HUES6 (cell line): ENCODE measurements at regions not wholly inside any gene's neighbourhood (a gene's known extent, or its start where the extent isn't known, plus 50 kb on each side); places are given as distances from the start of the nearest gene placed in this dataset.
"Not testable (repeated sequence)": the region's sequence is repeated elsewhere in the genome, so short reads cannot be mapped to it uniquely, and the experiment has no call there.

Experiments
- H3K27ac ChIP-seq: 2 replicates; pipeline ENCODE4 v1.7.0; 2013; ENCODE audit warnings: low read depth, mild to moderate bottlenecking, low read length, inconsistent platforms
- H3K27me3 ChIP-seq: 2 replicates; pipeline ENCODE4 v1.6.1; 2013; ENCODE audit warnings: low read length; ENCODE audit not compliant: control insufficient read depth, insufficient read depth
- H3K36me3 ChIP-seq: 2 replicates; pipeline ENCODE4 v1.6.1; 2013; ENCODE audit warnings: low read length; ENCODE audit not compliant: control insufficient read depth, insufficient read depth
- H3K4me1 ChIP-seq: 2 replicates; pipeline ENCODE4 v1.6.1; 2013; ENCODE audit warnings: low read length; ENCODE audit not compliant: control insufficient read depth, insufficient read depth
- H3K4me3 ChIP-seq: 2 replicates; pipeline ENCODE4 v1.5.1; 2013; ENCODE audit warnings: low read depth, low read length
- H3K9ac ChIP-seq: one replicate; pipeline ENCODE4 v1.6.1; 2013; ENCODE audit warnings: mild to moderate bottlenecking, low read length
- H3K9me3 ChIP-seq: 2 replicates; pipeline ENCODE4 v1.6.1; 2013; ENCODE audit warnings: low read depth, low read length; ENCODE audit not compliant: control insufficient read depth, insufficient read depth

DNA sequence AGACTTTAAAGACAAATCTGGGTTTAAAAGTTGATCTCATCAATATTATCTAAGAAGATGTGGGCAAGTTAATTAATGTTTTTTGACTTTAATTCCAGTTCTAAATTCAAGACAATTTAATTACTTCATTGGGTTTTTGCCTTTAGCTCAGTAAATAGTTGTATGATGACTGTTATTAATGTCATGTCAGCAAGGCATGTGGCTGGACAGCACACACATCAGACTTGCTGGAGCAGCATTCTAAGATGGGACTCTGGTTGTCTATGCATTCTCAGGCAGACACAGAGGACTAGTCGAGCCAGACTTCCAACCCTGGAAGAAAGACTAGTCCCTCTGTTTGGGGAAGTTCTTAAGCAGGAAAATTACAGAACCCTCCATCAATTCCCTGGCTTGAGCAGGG lies 180.7 kb upstream of the GK2 start:
- H3K27me3 ChIP-seq: no peaks in the 10 kb centered on the region
- peaks cover 12% of the 10 kb centered on the region; the same call in 1 of the 2 replicates for H3K4me1 ChIP-seq
- no peak overlapping the region for H3K27ac ChIP-seq
- H3K4me3 ChIP-seq: no peak overlapping the region
- H3K9ac ChIP-seq: no peak overlapping the region
- H3K9me3 ChIP-seq: 0 out of 2 replicates have a peak, but pooled peaks cover 8% of the 10 kb centered on the region
- H3K36me3 ChIP-seq: no peaks in the 10 kb centered on the region

DNA sequence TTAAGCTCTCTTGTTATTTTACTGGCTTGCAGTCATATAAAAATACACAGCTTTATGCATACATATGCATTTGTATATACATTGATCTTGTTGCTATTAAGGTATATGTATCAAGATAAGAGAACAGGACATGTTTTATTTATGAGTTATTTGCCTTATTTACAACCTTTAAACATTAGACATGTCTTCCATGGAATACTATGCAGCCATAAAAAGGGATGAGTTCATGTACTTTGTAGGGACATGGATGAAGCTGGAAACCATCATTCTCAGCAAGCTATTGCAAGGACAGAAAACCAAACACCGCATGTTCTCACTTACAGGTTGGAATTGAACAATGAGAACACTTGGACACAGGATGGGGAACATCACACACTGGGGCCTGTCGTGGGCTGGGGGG lies 179.2 kb upstream of the GK2 start:
- not testable (repeated sequence) for H3K9ac ChIP-seq, H3K27me3 ChIP-seq, H3K4me3 ChIP-seq, H3K36me3 ChIP-seq, H3K27ac ChIP-seq, H3K9me3 ChIP-seq
- peaks cover 12% of the 10 kb centered on the region; the same call in 1 of the 2 replicates for H3K4me1 ChIP-seq

- H3K4me3 ChIP-seq: no peak overlapping the region
- H3K27ac ChIP-seq: no peak overlapping the region; the same call in 1 of the 2 replicates
- H3K9me3 ChIP-seq: 0 out of 2 replicates have a peak, but pooled peaks cover 8% of the 10 kb centered on the region
- peaks cover 12% of the 10 kb centered on the region; the same call in 1 of the 2 replicates for H3K4me1 ChIP-seq
- no peaks in the 10 kb centered on the region for H3K36me3 ChIP-seq
- no peaks in the 10 kb centered on the region for H3K27me3 ChIP-seq
- H3K9ac ChIP-seq: no peak overlapping the region
Observed at GRCh38 chr4:79585834-79586233, 177.8 kb upstream of the GK2 start.

DNA sequence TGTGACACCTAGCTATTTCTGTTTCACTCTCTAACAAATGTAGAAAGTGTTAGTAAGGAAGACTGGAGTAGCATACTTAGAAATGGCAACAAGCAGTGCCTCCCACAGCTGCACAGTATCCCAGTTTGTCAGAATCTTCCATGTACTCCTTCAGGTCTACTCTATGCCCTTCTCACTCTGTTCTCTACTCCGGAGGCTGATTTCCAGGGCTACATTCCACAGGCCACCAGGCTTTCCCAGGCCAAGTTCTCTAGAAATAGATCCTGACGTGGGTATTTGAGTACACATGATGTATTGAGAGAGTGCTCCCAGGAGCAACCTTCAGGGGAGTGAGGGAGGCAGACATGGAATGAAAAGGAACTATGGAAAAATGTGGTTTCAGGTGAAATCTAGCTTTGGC lies 177.3 kb upstream of the GK2 start:
- Histone ChIP-seq H3K4me3 (no peak overlapping the region), H3K9ac (no peak overlapping the region), H3K36me3 (no peaks in the 10 kb centered on the region), H3K4me1 (peaks cover 12% of the 10 kb centered on the region; the same call in 1 of the 2 replicates), H3K9me3 (0 out of 2 replicates have a peak, but pooled peaks cover 8% of the 10 kb centered on the region), H3K27me3 (no peaks in the 10 kb centered on the region), H3K27ac (no peak overlapping the region; the same call in 1 of the 2 replicates)

DNA sequence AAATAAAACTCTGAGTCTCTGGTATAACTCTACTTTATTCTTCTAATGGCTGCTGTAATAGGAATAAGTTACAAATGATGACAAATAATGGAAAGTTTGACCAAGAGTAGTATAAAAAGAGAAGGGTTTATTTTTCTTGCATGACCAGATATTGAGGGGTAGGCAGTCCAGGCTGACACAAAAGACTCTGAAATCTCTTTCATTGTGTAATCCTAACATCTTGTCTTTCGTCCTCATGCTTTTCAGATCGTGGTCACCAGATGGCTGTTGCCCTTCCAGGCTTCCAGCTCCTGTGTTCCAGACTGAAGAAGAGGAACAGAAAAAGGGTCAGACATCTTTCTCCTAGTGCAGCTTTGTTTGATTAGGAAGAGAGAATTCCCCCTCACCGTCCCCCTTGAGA lies 176.9 kb upstream of the GK2 start:
- no peaks in the 10 kb centered on the region for H3K27me3 ChIP-seq
- peaks cover 12% of the 10 kb centered on the region; the same call in 1 of the 2 replicates for H3K4me1 ChIP-seq
- H3K4me3 ChIP-seq: no peak overlapping the region
- no peak overlapping the region for H3K9ac ChIP-seq
- H3K36me3 ChIP-seq: no peaks in the 10 kb centered on the region
- no peak overlapping the region for H3K27ac ChIP-seq
- H3K9me3 ChIP-seq: 0 out of 2 replicates have a peak, but pooled peaks cover 8% of the 10 kb centered on the region

GRCh38 chr4:79584352-79584751 lies 176.3 kb upstream of the GK2 start:
- H3K27me3 ChIP-seq: no peaks in the 10 kb centered on the region
- no peak overlapping the region for H3K4me3 ChIP-seq
- 0 out of 2 replicates have a peak, but pooled peaks cover 8% of the 10 kb centered on the region for H3K9me3 ChIP-seq
- no peak overlapping the region for H3K9ac ChIP-seq
- H3K27ac ChIP-seq: no peak overlapping the region
- peaks cover 12% of the 10 kb centered on the region; the same call in 1 of the 2 replicates for H3K4me1 ChIP-seq
- no peaks in the 10 kb centered on the region for H3K36me3 ChIP-seq

GRCh38 chr4:79578606-79579005 lies 170.6 kb upstream of the GK2 start:
- Histone ChIP-seq H3K9me3 (no peaks in the 10 kb centered on the region), H3K27ac (no peak overlapping the region)

DNA sequence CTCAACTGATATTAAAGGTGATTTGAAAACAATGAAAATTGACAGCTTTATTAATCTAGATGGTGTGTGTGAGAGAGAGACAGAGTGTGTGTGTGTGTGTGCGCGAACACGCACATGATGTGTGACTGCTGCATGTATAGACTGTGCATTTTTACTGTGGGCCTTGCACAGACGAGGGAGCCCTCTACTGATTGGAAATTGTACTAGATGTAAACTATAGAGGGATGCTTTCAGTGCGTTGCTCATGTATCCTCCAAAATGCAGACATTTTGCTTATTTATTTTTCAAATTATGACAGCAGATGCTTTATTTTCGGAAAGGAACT lies 168.4 kb upstream of the GK2 start:
- H3K4me1 ChIP-seq: peaks cover 17% of the 10 kb centered on the region
- no peaks in the 10 kb centered on the region for H3K27me3 ChIP-seq
- H3K4me3 ChIP-seq: no peak overlapping the region

More at GRCh38 chr4:79578606-79579005, 170.6 kb upstream of the GK2 start:
- Histone ChIP-seq H3K9ac (no peak overlapping the region), H3K36me3 (no peaks in the 10 kb centered on the region), H3K27me3 (no peaks in the 10 kb centered on the region), H3K4me3 (no peak overlapping the region), H3K4me1 (peaks cover 17% of the 10 kb centered on the region)

DNA sequence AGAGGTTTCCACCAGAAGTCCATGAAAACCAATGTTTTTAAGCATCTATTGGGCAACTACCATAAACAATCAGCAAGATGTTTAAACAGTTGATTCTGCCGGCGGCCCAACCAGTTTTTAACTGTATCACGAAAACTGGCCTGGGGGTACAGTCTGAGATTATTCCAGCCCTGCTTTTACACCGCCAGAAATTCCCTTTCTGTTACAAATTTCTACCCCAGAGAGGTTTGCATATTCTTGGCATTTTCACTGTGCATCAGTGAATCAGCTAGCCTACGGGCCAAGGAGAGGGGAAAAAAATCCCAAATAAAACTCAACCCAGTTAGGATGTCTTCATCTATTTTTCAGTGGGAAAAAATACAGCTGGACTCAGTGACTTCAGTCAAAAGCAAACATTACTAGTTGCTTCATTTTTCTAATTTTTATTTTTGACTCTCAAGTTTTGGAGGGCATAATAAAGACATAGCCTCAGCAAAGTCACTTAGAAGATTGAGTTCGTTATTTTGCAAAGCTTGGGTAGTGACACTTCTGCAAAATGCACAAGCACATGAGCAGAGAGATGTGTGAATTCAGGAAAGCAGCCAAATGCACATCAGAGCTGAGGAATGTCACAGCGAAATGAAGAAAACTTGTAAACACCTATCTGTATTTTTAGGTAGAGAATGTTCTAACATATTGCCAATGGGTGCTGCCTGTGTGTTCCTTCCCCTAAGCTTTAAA lies 167.8 kb upstream of the GK2 start:
- H3K4me1 ChIP-seq: peaks cover 17% of the 10 kb centered on the region
- no peak overlapping the region for H3K9ac ChIP-seq
- 0 out of 2 replicates have a peak overlapping the region, but pooled peaks have one; percentile 39 for H3K27ac ChIP-seq
- H3K4me3 ChIP-seq: no peak overlapping the region
- no peaks in the 10 kb centered on the region for H3K36me3 ChIP-seq
- H3K9me3 ChIP-seq: no peaks in the 10 kb centered on the region
- H3K27me3 ChIP-seq: no peaks in the 10 kb centered on the region

More for the DNA sequence above, 168.4 kb upstream of the GK2 start:
- Histone ChIP-seq H3K9ac (no peak overlapping the region), H3K9me3 (no peaks in the 10 kb centered on the region), H3K27ac (no peak overlapping the region), H3K36me3 (no peaks in the 10 kb centered on the region)

DNA sequence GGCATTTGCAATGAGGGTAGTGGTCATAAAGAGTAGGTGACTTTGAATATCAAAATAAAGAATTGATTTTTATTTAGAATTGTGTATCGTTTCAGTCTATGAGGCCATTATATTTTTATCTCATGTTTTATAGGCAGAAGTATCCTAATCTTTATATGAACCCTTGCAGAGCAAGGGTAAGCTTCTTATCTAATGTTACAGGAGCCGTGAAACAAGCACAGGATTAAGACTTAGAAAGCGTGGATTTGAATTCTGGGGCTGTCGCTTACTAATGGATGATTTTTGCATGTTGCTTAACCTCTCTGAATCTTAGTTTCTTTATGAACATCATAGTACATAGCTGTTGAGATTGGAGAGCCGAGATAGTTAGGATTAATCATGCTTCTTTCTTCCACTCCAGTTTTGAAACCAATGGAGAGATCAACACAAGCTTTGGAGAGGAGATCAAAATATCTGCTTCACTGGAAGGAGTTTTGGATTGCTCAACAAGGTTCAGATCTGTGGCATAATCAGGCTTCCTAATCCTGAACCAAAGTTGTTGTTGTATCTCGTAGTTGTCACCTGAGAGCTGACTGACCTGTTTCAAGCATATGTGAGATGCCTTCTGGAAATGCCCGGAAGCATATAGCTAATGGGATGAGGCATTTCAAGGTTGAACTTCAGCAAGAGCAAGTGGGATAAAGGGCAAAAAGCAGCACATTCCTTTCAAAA lies 166.9 kb upstream of the GK2 start:
- Histone ChIP-seq H3K9me3 (no peaks in the 10 kb centered on the region), H3K4me1 (peaks cover 17% of the 10 kb centered on the region), H3K9ac (no peak overlapping the region), H3K4me3 (no peak overlapping the region), H3K27me3 (no peaks in the 10 kb centered on the region), H3K27ac (no peak overlapping the region), H3K36me3 (no peaks in the 10 kb centered on the region)

DNA sequence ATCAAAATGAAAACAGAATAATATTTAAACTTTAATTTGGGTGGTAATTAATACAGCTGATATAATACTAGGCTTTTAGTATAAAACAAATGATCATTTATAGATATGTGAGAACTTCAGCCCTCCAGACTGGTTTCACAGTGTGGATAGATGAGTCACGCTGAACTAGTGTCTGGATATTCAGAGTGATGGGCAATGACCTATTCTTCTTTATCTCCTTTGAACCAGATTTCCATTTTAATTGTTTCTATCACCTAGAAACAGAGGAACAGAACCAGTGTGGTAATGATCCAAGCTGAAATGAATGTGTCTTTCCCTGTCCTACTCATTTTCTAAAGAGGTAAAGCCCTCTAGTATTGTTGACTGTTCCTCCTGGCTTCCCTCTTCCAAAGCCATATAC lies 155.2 kb upstream of the GK2 start:
- Histone ChIP-seq H3K27ac (no peak overlapping the region), H3K4me1 (peaks cover 22% of the 10 kb centered on the region), H3K9me3 (no peaks in the 10 kb centered on the region), H3K36me3 (no peaks in the 10 kb centered on the region), H3K9ac (no peak overlapping the region), H3K27me3 (no peaks in the 10 kb centered on the region), H3K4me3 (no peak overlapping the region)
